GM21619 (cell line): ENCODE measurements at regions not wholly inside any gene's neighbourhood (a gene's known extent, or its start where the extent isn't known, plus 50 kb on each side); places are given as distances from the start of the nearest gene placed in this dataset.
"Not testable (repeated sequence)": the region's sequence is repeated elsewhere in the genome, so short reads cannot be mapped to it uniquely, and the experiment has no call there.

Source experiments
- ATAC-seq: cut with Tn5 transposase; IDR thresholded peaks from one replicate; pipeline ENCODE4 v1.9.1; 2021; ENCODE audit not compliant: unreplicated experiment

- ATAC-seq: no peak
These were observed 186.0 kb upstream of the SOX6 start for GRCh38 chr11:16542353-16542752.

- ATAC-seq: no peak
These were observed 180.2 kb upstream of the SOX6 start for GRCh38 chr11:16536513-16536912.

- no peak for ATAC-seq
These were observed 172.3 kb upstream of the SOX6 start for GRCh38 chr11:16528639-16529038.

- ATAC-seq: no peak
These were observed 171.3 kb upstream of the SOX6 start for GRCh38 chr11:16527525-16528246.

GRCh38 chr11:16526947-16527346 lies 170.6 kb upstream of the SOX6 start:
- ATAC-seq: no peak

- ATAC-seq: not testable (repeated sequence)
These were observed 164.4 kb upstream of the SOX6 start for GRCh38 chr11:16520713-16521112.

GRCh38 chr11:16512899-16513241 lies 156.5 kb upstream of the SOX6 start:
- peak; percentile 99 for ATAC-seq

- ATAC-seq: no peak
These were observed 156.0 kb upstream of the SOX6 start for GRCh38 chr11:16512198-16512898.

- no peak for ATAC-seq
These were observed 155.1 kb upstream of the SOX6 start for GRCh38 chr11:16511116-16512114.

GRCh38 chr11:16505481-16505880 lies 149.1 kb upstream of the SOX6 start:
- ATAC-seq: no peak

GRCh38 chr11:16503891-16504290 lies 147.5 kb upstream of the SOX6 start:
- ATAC-seq: not testable (repeated sequence)

GRCh38 chr11:16494918-16495691 lies 138.8 kb upstream of the SOX6 start:
- no peak for ATAC-seq

GRCh38 chr11:16484434-16484833 lies 128.1 kb upstream of the SOX6 start:
- ATAC-seq: no peak

GRCh38 chr11:16474659-16475058 lies 118.3 kb upstream of the SOX6 start:
- no peak for ATAC-seq

GRCh38 chr11:16469968-16470367 lies 113.6 kb upstream of the SOX6 start:
- no peak for ATAC-seq

- ATAC-seq: no peak
These were observed 112.5 kb upstream of the SOX6 start for GRCh38 chr11:16468735-16469453.

GRCh38 chr11:16460508-16460907 lies 104.2 kb upstream of the SOX6 start:
- no peak for ATAC-seq

- ATAC-seq: no peak
These were observed 100.0 kb upstream of the SOX6 start for GRCh38 chr11:16456366-16456765.

- ATAC-seq: no peak
These were observed 98.0 kb upstream of the SOX6 start for GRCh38 chr11:16454289-16454863.
